ENCODE measurements at regions not wholly inside any gene's neighbourhood (a gene's known extent, or its start where the extent isn't known, plus 50 kb on each side); places are given as distances from the start of the nearest gene placed in this dataset.
"Not testable (repeated sequence)": the region's sequence is repeated elsewhere in the genome, so short reads cannot be mapped to it uniquely, and the experiment has no call there.

DNA sequence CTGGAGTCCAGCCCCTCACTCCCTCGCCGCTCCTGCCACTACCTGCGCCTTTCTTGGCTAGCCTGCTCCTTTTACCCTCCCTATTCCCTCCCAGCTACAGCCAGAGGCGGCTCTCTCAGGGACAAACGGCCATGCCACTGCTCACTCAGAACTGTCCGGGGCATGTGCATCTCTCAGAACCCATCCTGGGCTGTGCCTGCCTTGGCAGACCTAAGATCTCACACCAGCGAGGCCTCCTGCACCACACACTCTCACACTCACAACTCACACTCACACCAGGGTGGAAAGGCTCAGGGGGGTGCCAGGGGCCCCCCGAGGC, 180.3 kb downstream of the TMEM121 start:
- not testable (repeated sequence) for H3K27me3 Mint-ChIP-seq (ENCODE audit: low read depth); H3K36me3 Mint-ChIP-seq (ENCODE audit: low read depth); H3K4me1 Mint-ChIP-seq (ENCODE audit: low read depth); H3K4me3 Mint-ChIP-seq (ENCODE audit: unreplicated experiment); H3K27ac Mint-ChIP-seq (ENCODE audit: unreplicated experiment)
- DNase-seq (ENCODE audit: low spot score), result peak; percentile 69
- peaks cover 15% of the 10 kb centered on the region for H3K9me3 Mint-ChIP-seq (ENCODE audit: low read depth)

- not testable (repeated sequence) for H3K36me3 Mint-ChIP-seq (ENCODE audit: low read depth); H3K27me3 Mint-ChIP-seq (ENCODE audit: low read depth); H3K4me3 Mint-ChIP-seq (ENCODE audit: unreplicated experiment); H3K27ac Mint-ChIP-seq (ENCODE audit: unreplicated experiment); H3K4me1 Mint-ChIP-seq (ENCODE audit: low read depth)
- H3K9me3 Mint-ChIP-seq (ENCODE audit: low read depth), result peaks cover 12% of the 10 kb centered on the region
- peak; percentile 97 for DNase-seq (ENCODE audit: low spot score)
Observed at GRCh38 chr14:105707099-105707498, 180.7 kb downstream of the TMEM121 start.

- not testable (repeated sequence) for H3K27me3 Mint-ChIP-seq (ENCODE audit: low read depth); H3K9me3 Mint-ChIP-seq (ENCODE audit: low read depth); H3K4me3 Mint-ChIP-seq (ENCODE audit: unreplicated experiment); DNase-seq (ENCODE audit: low spot score); H3K36me3 Mint-ChIP-seq (ENCODE audit: low read depth); H3K27ac Mint-ChIP-seq (ENCODE audit: unreplicated experiment); H3K4me1 Mint-ChIP-seq (ENCODE audit: low read depth)
Observed at GRCh38 chr14:105707723-105708151, 181.4 kb downstream of the TMEM121 start.

DNA sequence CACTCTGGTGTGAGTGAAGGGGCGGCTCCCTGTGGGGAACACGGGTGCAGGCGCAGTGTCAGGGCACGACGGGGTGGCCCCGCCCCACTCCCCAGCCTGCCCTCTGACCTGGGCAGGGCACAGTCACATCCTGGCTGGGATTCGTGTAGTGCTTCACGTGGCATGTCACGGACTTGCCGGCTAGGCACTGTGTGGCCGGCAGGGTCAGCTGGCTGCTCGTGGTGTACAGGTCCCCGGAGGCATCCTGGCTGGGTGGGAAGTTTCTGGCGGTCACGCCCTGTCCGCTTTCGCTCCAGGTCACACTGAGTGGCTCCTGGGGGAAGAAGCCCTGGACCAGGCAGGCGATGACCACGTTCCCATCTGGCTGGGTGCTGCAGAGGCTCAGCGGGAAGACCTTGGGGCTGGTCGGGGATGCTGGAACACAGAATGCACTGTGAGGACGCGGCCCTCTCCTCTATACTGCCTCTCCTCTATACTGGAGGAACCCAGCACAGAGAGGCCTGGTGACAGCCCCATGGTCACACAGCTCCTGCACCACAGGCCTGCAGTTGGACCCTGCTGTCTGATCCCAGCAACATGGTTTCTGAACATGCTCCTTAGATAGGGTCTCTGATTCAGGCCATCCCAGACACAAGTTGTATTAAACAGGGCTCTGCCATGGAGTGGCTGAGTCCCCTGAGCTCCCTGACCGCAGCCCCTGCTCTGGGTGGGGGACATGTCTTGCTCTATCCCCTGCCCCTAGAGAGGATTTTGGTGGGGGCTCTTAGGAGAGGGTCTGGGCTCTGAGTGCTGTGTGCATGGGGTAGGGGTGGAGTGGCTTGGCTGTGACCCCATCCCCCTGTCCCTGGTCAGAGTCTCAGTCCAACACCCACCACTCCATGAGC, 182.1 kb downstream of the TMEM121 start:
- DNase-seq (ENCODE audit: low spot score); H3K9me3 Mint-ChIP-seq (ENCODE audit: low read depth); H3K36me3 Mint-ChIP-seq (ENCODE audit: low read depth); H3K27me3 Mint-ChIP-seq (ENCODE audit: low read depth); H3K4me1 Mint-ChIP-seq (ENCODE audit: low read depth); H3K27ac Mint-ChIP-seq (ENCODE audit: unreplicated experiment); H3K4me3 Mint-ChIP-seq (ENCODE audit: unreplicated experiment): not testable (repeated sequence)

DNA sequence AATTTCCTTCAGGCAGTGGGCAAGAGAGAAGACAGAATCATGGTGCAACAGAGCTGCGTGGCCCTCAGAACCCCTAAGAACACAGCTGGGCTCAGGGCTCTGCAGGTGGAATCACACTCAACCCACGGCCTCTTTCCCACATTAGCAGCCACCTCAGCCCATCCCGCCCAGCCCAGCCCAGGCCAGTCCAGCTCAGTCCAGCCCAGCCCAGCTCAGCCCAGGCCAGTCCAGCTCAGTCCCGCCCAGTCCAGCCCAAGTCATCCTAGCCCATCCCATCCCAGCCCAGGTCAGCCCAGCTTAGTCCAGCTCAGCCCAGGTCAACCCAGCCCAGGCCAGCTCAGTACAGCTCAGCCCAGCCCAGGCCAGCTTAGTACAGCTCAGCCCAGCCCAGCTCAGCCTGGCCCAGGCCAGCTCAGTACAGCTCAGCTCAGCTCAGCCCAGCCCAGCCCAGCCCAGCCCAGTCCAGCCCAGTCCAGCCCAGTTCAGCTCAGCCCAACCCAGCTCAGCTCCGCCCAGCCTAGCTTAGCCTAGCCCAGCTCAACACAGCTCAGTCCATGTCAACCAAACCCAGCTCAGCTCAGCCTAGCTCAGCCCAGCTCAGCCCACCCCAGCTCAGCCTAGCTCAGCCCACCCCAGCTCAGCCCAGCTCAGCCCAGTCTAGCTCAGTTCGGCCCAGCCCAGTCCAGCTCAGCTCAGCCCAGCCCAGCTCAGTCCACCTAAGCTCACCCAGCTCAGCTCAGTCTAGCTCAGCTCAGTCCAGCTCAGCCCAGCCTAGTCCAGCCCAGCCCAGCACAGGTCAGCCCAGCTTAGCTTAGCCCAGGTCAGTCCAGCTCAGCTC, 183.1 kb downstream of the TMEM121 start:
- Mint-ChIP-seq H3K4me3 (ENCODE audit: unreplicated experiment) (no peak overlapping the region), H3K4me1 (ENCODE audit: low read depth) (no peaks in the 10 kb centered on the region), H3K27me3 (ENCODE audit: low read depth) (no peaks in the 10 kb centered on the region), H3K9me3 (ENCODE audit: low read depth) (peaks cover 7% of the 10 kb centered on the region), H3K36me3 (ENCODE audit: low read depth) (peaks cover 2% of the 10 kb centered on the region), H3K27ac (ENCODE audit: unreplicated experiment) (no peak overlapping the region)
- no peak for DNase-seq (ENCODE audit: low spot score)
- TF ChIP-seq, protein P1, sequence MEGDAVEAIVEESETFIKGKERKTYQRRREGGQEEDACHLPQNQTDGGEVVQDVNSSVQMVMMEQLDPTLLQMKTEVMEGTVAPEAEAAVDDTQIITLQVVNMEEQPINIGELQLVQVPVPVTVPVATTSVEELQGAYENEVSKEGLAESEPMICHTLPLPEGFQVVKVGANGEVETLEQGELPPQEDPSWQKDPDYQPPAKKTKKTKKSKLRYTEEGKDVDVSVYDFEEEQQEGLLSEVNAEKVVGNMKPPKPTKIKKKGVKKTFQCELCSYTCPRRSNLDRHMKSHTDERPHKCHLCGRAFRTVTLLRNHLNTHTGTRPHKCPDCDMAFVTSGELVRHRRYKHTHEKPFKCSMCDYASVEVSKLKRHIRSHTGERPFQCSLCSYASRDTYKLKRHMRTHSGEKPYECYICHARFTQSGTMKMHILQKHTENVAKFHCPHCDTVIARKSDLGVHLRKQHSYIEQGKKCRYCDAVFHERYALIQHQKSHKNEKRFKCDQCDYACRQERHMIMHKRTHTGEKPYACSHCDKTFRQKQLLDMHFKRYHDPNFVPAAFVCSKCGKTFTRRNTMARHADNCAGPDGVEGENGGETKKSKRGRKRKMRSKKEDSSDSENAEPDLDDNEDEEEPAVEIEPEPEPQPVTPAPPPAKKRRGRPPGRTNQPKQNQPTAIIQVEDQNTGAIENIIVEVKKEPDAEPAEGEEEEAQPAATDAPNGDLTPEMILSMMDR (IDR thresholded peaks at IDR 0.05), result no peak

DNA sequence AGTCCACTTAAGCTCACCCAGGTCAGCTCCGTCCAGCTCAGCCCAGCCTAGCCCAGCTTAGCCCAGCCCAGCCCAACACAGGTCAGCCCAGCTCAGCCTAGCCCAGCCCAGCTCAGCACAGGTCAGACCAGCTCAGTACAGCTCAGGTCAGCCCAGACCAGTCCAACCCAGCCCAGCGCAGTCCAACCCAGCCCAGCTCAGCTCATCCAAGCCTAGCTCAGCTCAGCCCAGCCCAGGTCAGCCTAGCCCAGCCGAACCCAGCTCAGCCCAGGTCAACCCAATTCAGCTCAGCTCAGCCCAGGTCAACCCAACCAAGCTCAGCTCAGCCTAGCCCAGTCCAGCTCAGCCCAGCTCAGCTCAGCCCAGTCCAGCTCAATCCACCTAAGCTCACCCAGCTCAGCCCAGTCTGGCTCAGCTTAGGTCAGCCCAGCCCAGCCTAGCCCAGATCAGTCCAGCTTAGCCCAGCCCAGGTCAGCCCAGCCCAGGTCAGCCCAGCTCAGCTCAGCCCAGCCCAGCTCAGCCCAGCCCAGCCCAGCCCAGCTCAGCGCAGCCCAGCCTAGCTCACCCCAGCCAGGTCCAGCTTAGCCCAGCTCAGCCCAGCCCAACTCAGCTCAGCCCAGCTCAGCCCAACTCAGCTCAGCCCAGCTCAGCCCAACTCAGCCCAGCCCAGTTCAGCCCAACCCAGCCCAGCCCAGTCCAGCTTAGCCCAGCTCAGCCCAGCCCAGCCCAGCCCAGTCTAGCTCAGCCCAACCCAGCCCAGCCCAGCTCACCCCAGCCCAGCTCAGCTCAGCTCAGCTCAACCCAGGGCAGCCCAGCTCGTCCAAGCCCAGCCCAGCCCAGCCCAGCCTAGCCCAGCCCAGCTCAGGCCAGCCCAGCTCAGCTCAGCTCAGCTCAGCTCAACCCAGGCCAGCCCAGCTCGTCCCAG, 184.0 kb downstream of the TMEM121 start:
- no peak for DNase-seq (ENCODE audit: low spot score)
- Mint-ChIP-seq H3K27me3 (ENCODE audit: low read depth) (no peaks in the 10 kb centered on the region), H3K9me3 (ENCODE audit: low read depth) (peaks cover 3% of the 10 kb centered on the region), H3K4me3 (ENCODE audit: unreplicated experiment) (no peak overlapping the region), H3K4me1 (ENCODE audit: low read depth) (no peaks in the 10 kb centered on the region), H3K27ac (ENCODE audit: unreplicated experiment) (no peak overlapping the region), H3K36me3 (ENCODE audit: low read depth) (no peaks in the 10 kb centered on the region)
- TF ChIP-seq, protein P1 (IDR thresholded peaks at IDR 0.05), result no peak

All from chondrocyte (in vitro differentiated cells).